ENCODE measurements at regions not wholly inside any gene's neighbourhood (a gene's known extent, or its start where the extent isn't known, plus 50 kb on each side); places are given as distances from the start of the nearest gene placed in this dataset.
A peak's percentile ranks its signal among the peaks of the same experiment; 100 is the strongest.

DNA sequence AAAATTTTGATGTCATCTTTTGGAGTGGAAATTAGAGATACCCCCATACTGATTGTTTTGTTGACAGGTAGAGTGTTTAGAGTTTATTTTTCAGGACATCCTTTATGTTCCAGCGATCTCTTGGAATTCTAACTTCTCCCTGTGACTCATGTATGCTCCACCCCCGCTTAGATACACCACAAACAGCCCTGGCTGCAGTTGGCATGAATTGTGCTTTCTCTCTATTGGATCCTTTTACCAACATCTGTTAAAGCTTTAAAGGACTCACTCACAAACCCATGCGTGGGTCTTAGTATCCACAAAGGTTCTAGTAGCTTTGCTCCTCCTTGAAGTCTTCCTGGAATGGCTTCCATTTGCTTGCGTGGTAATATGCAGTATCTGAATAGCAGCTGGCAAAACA is 409.5 kb upstream of the POU3F3 start:
- Histone ChIP-seq H3K4me1 (ENCODE audit: insufficient read depth, low read length) (no peaks in the 10 kb centered on the region), H3K36me3 (ENCODE audit: insufficient read depth, low read length) (no peaks in the 10 kb centered on the region), H3K9me3 (ENCODE audit: low read depth, low read length) (no peaks in the 10 kb centered on the region), H3K4me2 (ENCODE audit: insufficient read depth, low read length) (no peak overlapping the region), H3K4me3 (ENCODE audit: insufficient read depth, low read length) (no peak overlapping the region), H2AFZ (ENCODE audit: low read length) (no peak overlapping the region), H3K27ac (ENCODE audit: low read depth, low read length) (no peak overlapping the region), H3K79me2 (ENCODE audit: insufficient read depth, low read length) (no peaks in the 10 kb centered on the region), H4K20me1 (ENCODE audit: insufficient read depth, low read length) (no peaks in the 10 kb centered on the region), H3K27me3 (ENCODE audit: insufficient read depth, low read length) (no peaks in the 10 kb centered on the region)
- peak; percentile 71 for DNase-seq (ENCODE audit: insufficient read length, low spot score, missing footprints)
- TF ChIP-seq, protein P1, sequence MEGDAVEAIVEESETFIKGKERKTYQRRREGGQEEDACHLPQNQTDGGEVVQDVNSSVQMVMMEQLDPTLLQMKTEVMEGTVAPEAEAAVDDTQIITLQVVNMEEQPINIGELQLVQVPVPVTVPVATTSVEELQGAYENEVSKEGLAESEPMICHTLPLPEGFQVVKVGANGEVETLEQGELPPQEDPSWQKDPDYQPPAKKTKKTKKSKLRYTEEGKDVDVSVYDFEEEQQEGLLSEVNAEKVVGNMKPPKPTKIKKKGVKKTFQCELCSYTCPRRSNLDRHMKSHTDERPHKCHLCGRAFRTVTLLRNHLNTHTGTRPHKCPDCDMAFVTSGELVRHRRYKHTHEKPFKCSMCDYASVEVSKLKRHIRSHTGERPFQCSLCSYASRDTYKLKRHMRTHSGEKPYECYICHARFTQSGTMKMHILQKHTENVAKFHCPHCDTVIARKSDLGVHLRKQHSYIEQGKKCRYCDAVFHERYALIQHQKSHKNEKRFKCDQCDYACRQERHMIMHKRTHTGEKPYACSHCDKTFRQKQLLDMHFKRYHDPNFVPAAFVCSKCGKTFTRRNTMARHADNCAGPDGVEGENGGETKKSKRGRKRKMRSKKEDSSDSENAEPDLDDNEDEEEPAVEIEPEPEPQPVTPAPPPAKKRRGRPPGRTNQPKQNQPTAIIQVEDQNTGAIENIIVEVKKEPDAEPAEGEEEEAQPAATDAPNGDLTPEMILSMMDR (IDR thresholded peaks at IDR 0.05; ENCODE audit: extremely low read depth, low read depth, low read length), result no peak

DNA sequence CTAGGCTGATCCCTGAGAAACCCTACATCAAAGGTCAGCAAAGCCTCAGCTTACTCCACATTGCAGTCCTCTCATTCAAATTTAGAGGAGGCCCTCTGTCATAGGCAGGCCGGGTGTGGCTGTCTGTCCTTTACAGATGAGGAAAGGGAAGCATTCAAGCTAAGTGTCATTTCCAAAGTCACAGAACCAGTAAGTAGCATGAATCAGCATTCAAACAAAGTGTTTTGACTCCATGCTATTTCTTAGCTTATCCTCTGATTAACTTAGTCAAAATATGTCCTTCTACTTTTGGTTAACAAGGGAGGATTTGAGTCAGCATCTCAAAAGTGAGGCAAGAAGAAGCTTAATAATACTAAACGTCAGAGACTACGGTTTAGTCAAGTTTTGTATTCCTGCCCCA is 409.0 kb upstream of the POU3F3 start:
- no peaks in the 10 kb centered on the region for H4K20me1 ChIP-seq (ENCODE audit: insufficient read depth, low read length)
- no peak overlapping the region for H3K4me2 ChIP-seq (ENCODE audit: insufficient read depth, low read length)
- TF ChIP-seq, protein P1 (IDR thresholded peaks at IDR 0.05; ENCODE audit: extremely low read depth, low read depth, low read length), result no peak
- no peak overlapping the region for H3K27ac ChIP-seq (ENCODE audit: low read depth, low read length)
- H3K4me1 ChIP-seq (ENCODE audit: insufficient read depth, low read length), result no peaks in the 10 kb centered on the region
- DNase-seq (ENCODE audit: insufficient read length, low spot score, missing footprints), result no peak
- H3K27me3 ChIP-seq (ENCODE audit: insufficient read depth, low read length), result no peaks in the 10 kb centered on the region
- H3K79me2 ChIP-seq (ENCODE audit: insufficient read depth, low read length), result no peaks in the 10 kb centered on the region
- H3K9me3 ChIP-seq (ENCODE audit: low read depth, low read length), result no peaks in the 10 kb centered on the region
- H3K36me3 ChIP-seq (ENCODE audit: insufficient read depth, low read length), result no peaks in the 10 kb centered on the region
- no peak overlapping the region for H3K4me3 ChIP-seq (ENCODE audit: insufficient read depth, low read length)
- H2AFZ ChIP-seq (ENCODE audit: low read length), result no peak overlapping the region

DNA sequence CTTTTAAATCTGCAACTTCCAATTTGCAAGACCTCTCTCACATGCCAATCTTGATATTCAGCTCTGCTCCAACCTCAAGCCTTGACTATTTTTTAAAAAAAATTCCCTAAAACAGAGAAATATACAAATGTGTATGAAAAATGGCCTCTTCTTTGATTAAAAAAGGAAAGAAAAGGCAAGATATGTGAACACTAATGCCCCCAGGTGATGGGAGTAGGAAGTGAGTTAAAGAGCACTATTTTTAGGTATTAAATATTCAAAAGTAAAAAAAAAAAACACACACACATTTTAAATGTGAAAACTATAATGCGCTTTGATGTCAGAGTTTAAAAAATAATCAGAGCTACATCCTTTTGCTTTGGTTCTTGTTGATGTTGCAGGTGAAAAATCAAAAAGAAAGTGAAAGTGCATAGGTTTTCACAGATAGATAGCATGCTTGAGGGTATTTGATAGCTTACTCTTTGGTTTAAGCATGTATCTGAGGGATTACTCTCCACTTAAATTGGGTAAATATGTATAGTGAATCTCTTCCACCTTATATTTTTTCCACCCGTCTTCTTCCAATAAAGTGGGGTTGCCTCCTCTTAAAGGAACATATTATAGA is 406.0 kb upstream of the POU3F3 start:
- no peaks in the 10 kb centered on the region for H4K20me1 ChIP-seq (ENCODE audit: insufficient read depth, low read length)
- no peaks in the 10 kb centered on the region for H3K79me2 ChIP-seq (ENCODE audit: insufficient read depth, low read length)

GRCh38 chr2:104448661-104449440 is 405.1 kb upstream of the POU3F3 start:
- no peak for DNase-seq (ENCODE audit: insufficient read length, low spot score, missing footprints)
- Histone ChIP-seq H3K27me3 (ENCODE audit: insufficient read depth, low read length) (no peaks in the 10 kb centered on the region), H3K4me3 (ENCODE audit: insufficient read depth, low read length) (no peak overlapping the region), H3K4me2 (ENCODE audit: insufficient read depth, low read length) (no peak overlapping the region), H3K27ac (ENCODE audit: low read depth, low read length) (no peak overlapping the region), H3K36me3 (ENCODE audit: insufficient read depth, low read length) (no peaks in the 10 kb centered on the region), H3K79me2 (ENCODE audit: insufficient read depth, low read length) (no peaks in the 10 kb centered on the region), H2AFZ (ENCODE audit: low read length) (no peak overlapping the region), H3K9me3 (ENCODE audit: low read depth, low read length) (no peaks in the 10 kb centered on the region), H3K4me1 (ENCODE audit: insufficient read depth, low read length) (no peaks in the 10 kb centered on the region), H4K20me1 (ENCODE audit: insufficient read depth, low read length) (no peaks in the 10 kb centered on the region)
- TF ChIP-seq, protein P1 (IDR thresholded peaks at IDR 0.05; ENCODE audit: extremely low read depth, low read depth, low read length), result no peak

More for the DNA sequence above, 406.0 kb upstream of the POU3F3 start:
- H3K4me3 ChIP-seq (ENCODE audit: insufficient read depth, low read length), result no peak overlapping the region
- no peak overlapping the region for H3K4me2 ChIP-seq (ENCODE audit: insufficient read depth, low read length)
- H3K4me1 ChIP-seq (ENCODE audit: insufficient read depth, low read length), result no peaks in the 10 kb centered on the region
- H2AFZ ChIP-seq (ENCODE audit: low read length), result no peak overlapping the region
- H3K36me3 ChIP-seq (ENCODE audit: insufficient read depth, low read length), result no peaks in the 10 kb centered on the region
- no peak for DNase-seq (ENCODE audit: insufficient read length, low spot score, missing footprints)
- H3K27me3 ChIP-seq (ENCODE audit: insufficient read depth, low read length), result no peaks in the 10 kb centered on the region
- TF ChIP-seq, protein P1 (IDR thresholded peaks at IDR 0.05; ENCODE audit: extremely low read depth, low read depth, low read length), result no peak
- H3K27ac ChIP-seq (ENCODE audit: low read depth, low read length), result no peak overlapping the region
- H3K9me3 ChIP-seq (ENCODE audit: low read depth, low read length), result no peaks in the 10 kb centered on the region
